Limb (tissue), 2 donors: ENCODE measurements at regions not wholly inside any gene's neighbourhood (a gene's known extent, or its start where the extent isn't known, plus 50 kb on each side); places are given as distances from the start of the nearest gene placed in this dataset.

Source experiments
- DNase-seq, 2 donors: peaks; one replicate each; pipeline ENCODE4 v3.0.0-alpha.2; 2016; ENCODE audit errors: extremely low spot score in 2 of 2

- no peak for DNase-seq
These were observed 65.4 kb upstream of the ARGLU1 start for GRCh38 chr13:106633321-106633720.

- DNase-seq = no peak
These were observed 62.7 kb upstream of the ARGLU1 start for GRCh38 chr13:106630650-106631049.

- no peak for DNase-seq
These were observed 62.2 kb upstream of the ARGLU1 start for GRCh38 chr13:106630162-106630561.

GRCh38 chr13:106628936-106629659, 61.2 kb upstream of the ARGLU1 start:
- no peak for DNase-seq

- no peak for DNase-seq
These were observed 58.5 kb upstream of the ARGLU1 start for GRCh38 chr13:106626473-106626872.

GRCh38 chr13:106625578-106625977, 57.6 kb upstream of the ARGLU1 start:
- no peak for DNase-seq

GRCh38 chr13:106623799-106624460, 56.0 kb upstream of the ARGLU1 start:
- DNase-seq = peak in 1 of 2 donors; percentile 38

GRCh38 chr13:106621833-106622232, 53.9 kb upstream of the ARGLU1 start:
- DNase-seq = no peak

- peak in 1 of 2 donors; percentile 84 for DNase-seq
These were observed 52.0 kb upstream of the ARGLU1 start for GRCh38 chr13:106619688-106620555.
